Fibroblast of skin of left quadriceps (primary cell): ENCODE measurements at regions not wholly inside any gene's neighbourhood (a gene's known extent, or its start where the extent isn't known, plus 50 kb on each side); places are given as distances from the start of the nearest gene placed in this dataset.
"Not testable (repeated sequence)": the region's sequence is repeated elsewhere in the genome, so short reads cannot be mapped to it uniquely, and the experiment has no call there.

Source experiments
- DNase-seq, 2 experiments: peaks; one replicate each; pipeline ENCODE4 v3.0.0-alpha.2; 2013; ENCODE audit warnings: low read depth in 2 of 2

DNA sequence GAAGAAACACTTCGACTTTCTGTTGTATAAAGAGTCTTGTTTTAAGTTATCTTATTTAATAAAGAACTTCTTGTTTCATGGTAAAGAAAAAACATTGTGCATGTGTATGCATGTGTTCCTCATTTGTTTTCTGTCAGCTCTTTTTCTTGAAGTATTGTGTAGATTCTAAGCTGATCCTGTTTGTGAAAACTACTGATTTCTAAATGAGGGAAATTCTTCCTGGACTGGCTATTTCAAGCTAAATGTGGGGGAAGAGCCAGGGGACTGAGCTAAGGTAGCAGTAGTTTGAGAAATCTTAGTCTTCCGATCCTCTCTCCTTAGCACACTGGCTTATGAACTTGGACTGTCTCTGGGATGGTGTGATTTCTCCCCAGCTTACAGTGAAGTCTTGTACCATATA, 56.4 kb upstream of the RBMS1 start:
- DNase-seq: no peak

DNA sequence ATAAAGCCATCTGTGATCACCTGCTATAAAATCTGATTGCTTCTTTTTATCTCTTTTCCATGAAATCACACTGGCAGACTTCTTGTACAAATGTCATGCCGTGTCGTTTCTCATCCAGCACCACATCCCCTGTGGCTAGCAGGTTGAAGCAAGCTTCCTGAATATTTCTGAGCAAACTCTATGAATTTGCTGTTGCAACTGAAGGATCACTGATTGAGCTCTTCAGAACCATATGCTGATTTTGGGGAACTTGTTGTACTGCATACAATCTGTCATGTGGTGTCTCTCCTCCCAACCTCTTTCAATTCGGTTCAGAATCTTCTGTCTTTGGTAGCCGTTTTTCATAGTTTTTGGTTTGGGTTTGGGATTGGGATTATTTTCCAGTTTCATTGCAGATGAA, 57.7 kb upstream of the RBMS1 start:
- DNase-seq: no peak

- no peak for DNase-seq
These were observed 61.9 kb upstream of the RBMS1 start for GRCh38 chr2:160555420-160556071.

GRCh38 chr2:160557903-160558302, 64.3 kb upstream of the RBMS1 start:
- no peak for DNase-seq

GRCh38 chr2:160558531-160558930, 64.9 kb upstream of the RBMS1 start:
- DNase-seq: no peak

- DNase-seq: peak; percentile 63 to 69
These were observed 68.1 kb upstream of the RBMS1 start for GRCh38 chr2:160561551-160562295.

DNA sequence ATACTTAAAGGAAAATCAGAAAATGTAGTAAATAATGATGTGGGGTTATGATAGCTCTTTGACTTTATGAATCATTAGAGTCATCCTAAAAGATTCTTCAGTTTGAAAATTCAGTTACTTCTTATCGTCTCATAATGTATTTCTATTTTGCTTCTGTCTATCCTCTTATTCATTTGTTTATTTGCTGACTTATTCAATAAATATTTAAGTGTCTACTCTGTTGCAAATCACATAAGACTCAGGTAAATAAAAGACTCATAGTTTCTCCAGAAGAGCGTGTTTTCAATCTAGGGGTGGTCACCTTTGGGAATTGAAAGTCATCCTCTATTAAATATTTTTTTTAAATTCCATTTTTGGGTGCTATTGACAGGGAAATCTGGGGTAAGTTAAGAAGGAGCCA, 69.1 kb upstream of the RBMS1 start:
- DNase-seq: no peak

DNA sequence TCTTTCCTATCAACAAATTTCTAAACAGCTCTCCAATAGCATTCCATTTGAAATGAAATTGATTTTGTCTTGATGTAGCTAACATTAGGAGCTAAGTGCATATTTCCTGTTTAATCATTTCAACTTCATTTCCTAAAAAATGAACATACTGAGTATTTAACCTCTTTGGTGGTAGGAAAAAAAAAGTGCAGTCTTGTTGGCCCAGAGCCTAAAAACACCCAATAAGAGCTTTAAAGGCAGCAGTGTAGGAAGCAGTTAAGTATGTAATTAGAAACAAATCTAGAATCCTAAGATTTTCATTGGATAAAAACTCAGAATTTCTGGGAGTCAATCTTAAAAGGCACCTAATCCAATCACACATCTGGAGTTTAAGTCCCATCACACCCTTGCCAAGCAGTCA, 71.0 kb upstream of the RBMS1 start:
- DNase-seq: no peak

GRCh38 chr2:160565099-160565845, 71.7 kb upstream of the RBMS1 start:
- no peak for DNase-seq

GRCh38 chr2:160566717-160567116, 73.1 kb upstream of the RBMS1 start:
- DNase-seq: peak; percentile 25 to 35

DNA sequence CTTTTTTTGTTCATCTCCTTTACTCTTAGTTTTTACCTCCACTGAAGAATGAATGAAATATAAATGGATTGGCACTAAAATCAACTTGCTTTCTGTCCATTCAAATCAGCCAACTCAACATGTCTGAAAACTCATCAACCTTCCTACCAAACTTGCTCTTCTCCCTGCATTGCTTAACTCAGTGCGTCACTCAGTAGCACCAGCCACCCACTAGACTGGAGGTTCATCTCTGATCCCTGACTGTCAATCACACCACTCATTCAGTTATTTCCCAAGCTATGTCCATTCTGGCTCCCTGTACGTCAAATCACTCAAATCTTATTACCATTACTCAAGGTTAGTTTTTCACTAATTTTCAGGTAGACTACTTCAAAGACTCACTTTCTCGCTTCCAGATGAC, 75.2 kb upstream of the RBMS1 start:
- DNase-seq: no peak

- DNase-seq: no peak
These were observed 76.8 kb upstream of the RBMS1 start for GRCh38 chr2:160570376-160570775.

DNA sequence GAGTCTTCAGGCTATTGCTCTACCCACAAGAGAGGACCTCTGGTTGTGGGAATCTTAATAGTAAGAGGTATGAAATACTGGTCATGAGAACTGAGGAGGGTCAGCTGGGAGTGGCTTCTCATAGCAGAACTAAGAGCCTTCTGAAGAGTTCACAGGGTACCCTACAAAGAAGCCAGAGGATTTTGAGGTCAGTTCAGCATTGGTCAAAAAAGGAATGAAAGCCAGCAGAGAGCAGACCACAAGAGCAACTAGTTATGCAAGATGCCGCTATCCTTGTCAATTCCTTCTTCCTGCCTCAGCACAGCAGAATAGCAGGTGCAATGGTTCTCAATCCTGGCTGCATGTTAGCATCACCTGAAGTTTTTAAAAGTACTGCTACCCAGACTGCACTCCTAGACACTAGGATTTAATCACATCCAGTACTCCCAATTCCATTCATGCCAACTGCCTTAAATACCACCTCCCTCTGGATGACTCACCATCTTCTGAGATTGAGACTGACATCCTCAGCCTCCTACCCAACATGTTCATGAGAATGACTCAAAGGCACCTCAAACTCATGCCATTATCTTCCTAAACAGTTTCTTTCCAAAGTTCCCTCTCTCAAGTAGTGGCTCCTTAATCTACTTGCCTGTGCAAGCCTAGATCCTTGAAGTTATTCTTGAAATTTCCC, 81.0 kb upstream of the RBMS1 start:
- DNase-seq: peak in 1 of 2 experiments; percentile 56

DNA sequence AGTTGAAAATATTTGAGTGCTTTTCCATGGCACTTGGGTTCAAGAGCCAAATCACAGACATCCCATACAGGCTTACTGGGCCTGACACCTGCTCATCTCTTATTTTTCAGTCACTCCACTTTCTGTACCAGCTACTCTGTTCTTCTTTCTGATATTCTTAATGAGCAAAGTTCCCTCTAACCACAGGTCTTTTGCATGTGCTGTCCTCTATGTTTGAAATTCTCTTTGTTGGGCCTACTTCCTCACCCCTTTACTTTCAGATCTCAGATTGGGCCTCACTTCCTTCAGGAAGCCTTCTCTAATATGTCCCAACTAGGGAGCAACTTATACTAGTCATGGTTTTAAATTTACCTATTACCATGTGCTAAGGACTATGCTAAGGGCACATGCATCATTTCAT, 81.8 kb upstream of the RBMS1 start:
- DNase-seq: no peak

- no peak for DNase-seq
These were observed 82.5 kb upstream of the RBMS1 start for GRCh38 chr2:160576054-160576499.

DNA sequence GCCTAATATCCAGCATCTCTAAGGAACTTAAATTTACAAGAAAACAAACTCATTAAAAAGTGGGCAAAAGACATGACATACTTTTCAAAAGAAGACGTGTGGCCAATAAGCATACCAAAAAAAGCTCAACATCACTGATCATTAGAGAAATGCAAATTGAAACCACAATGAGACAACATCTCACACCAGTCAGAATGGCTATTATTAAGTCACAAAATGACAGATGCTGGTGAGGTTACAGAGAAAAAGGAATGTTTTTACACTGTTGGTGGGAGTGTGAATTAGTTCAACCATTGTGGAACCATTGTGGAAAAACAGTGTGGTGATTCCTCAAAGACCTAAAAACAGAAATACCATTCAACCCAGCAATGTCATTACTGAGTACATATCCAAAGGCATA, 83.5 kb upstream of the RBMS1 start:
- not testable (repeated sequence) for DNase-seq

DNA sequence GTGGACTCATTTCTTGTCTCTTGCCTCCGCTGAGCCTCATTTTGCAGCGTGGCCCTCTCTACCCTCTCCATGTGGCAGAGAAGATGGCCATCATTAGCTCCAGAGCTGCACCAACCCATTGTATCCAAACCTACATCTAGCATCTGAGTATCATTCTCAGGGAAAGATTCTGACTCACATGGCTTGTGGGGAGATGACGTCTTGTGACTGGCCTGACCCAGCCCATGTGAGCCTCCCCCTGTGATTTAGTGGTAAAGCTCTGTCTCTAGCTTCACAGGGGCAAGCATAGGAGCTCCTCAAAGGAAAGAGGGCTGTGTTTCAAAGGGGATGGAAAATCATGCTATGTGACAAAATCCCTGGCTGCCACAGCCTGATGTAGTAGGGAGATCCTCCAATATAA, 87.4 kb upstream of the RBMS1 start:
- no peak for DNase-seq

GRCh38 chr2:160581448-160581847, 87.8 kb upstream of the RBMS1 start:
- no peak for DNase-seq

GRCh38 chr2:160582081-160582480, 88.5 kb upstream of the RBMS1 start:
- no peak for DNase-seq

DNA sequence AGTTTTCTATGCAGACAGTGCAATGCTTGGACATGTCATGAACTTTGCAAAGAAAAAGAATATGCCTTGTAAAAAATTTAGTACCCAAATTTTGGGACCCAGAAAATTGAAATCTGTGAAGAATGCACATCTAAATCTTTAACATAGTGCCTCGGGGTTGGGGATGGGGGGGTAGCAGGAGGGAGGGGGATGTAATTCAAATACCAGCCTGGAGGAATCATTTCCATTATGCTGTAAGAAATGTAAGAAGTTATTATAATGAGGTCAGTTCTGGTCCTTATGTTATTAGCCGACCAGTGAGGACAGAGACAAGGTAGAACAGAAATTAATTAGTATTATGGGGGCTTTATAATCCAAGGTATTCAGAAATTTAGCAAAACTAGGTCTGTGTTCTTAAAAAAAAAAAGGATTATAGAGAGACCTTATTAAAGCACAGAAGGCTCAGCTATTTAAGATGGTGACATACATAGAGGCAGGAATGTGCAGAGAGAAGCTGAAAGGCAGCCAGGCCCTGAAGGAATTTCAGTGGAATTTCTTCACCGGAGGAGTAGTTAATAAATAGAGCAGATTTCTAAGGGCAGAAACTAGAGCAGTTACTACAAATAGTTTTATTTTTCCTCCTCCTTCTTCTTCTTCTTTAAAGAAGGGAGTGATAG, 89.0 kb upstream of the RBMS1 start:
- DNase-seq: peak; percentile 78 to 80

- peak; percentile 54 to 59 for DNase-seq
These were observed 89.5 kb upstream of the RBMS1 start for GRCh38 chr2:160583146-160583535.
